ENCODE measurements at regions not wholly inside any gene's neighbourhood (a gene's known extent, or its start where the extent isn't known, plus 50 kb on each side); places are given as distances from the start of the nearest gene placed in this dataset.

- no peak for TF ChIP-seq CTCF (IDR thresholded peaks at IDR 0.05; ENCODE audit: low read depth, low read length, poor library complexity, severe bottlenecking)
- TF ChIP-seq EZH2phosphoT487 (IDR thresholded peaks at IDR 0.05; ENCODE audit: borderline replicate concordance, low read length), result no peak
- Histone ChIP-seq H3K9me2 (replicated peaks; ENCODE audit: control insufficient read depth, low read length) (no peaks in the 10 kb centered on the region), H3K27ac (ENCODE audit: low read depth, low read length) (no peak overlapping the region), H3K4me3 (ENCODE audit: low read length) (no peak overlapping the region), H4K20me1 (ENCODE audit: control insufficient read depth, insufficient read depth, low read depth, low read length) (no peaks in the 10 kb centered on the region), H3K36me3 (ENCODE audit: control insufficient read depth, low read length) (no peaks in the 10 kb centered on the region), H3K27me3 (ENCODE audit: control insufficient read depth, low read length) (no peaks in the 10 kb centered on the region), H3K4me1 (ENCODE audit: control insufficient read depth, low read length) (no peaks in the 10 kb centered on the region), H3F3A (ENCODE audit: control insufficient read depth, insufficient read depth) (no peaks in the 10 kb centered on the region), H3K4me2 (ENCODE audit: low read length) (no peak overlapping the region), H3K79me2 (ENCODE audit: control insufficient read depth, low read length) (peaks cover 18% of the 10 kb centered on the region), H3K9me3 (ENCODE audit: control insufficient read depth, insufficient read depth, low read length) (no peaks in the 10 kb centered on the region)
Observed at GRCh38 chr2:219720956-219721355, 93.5 kb downstream of the SLC4A3 start.

- no peaks in the 10 kb centered on the region for H3F3A ChIP-seq (ENCODE audit: control insufficient read depth, insufficient read depth)
- H3K9me3 ChIP-seq (ENCODE audit: control insufficient read depth, insufficient read depth, low read length), result no peaks in the 10 kb centered on the region
- TF ChIP-seq EZH2phosphoT487 (IDR thresholded peaks at IDR 0.05; ENCODE audit: borderline replicate concordance, low read length) (no peak), CTCF (IDR thresholded peaks at IDR 0.05; ENCODE audit: low read depth, low read length, poor library complexity, severe bottlenecking) (no peak)
- no peaks in the 10 kb centered on the region for H3K27me3 ChIP-seq (ENCODE audit: control insufficient read depth, low read length)
- H3K36me3 ChIP-seq (ENCODE audit: control insufficient read depth, low read length), result no peaks in the 10 kb centered on the region
- H3K4me3 ChIP-seq (ENCODE audit: low read length), result no peak overlapping the region
- H3K9me2 ChIP-seq (replicated peaks; ENCODE audit: control insufficient read depth, low read length), result no peaks in the 10 kb centered on the region
- H4K20me1 ChIP-seq (ENCODE audit: control insufficient read depth, insufficient read depth, low read depth, low read length), result no peaks in the 10 kb centered on the region
- H3K27ac ChIP-seq (ENCODE audit: low read depth, low read length), result no peak overlapping the region
- H3K4me1 ChIP-seq (ENCODE audit: control insufficient read depth, low read length), result no peaks in the 10 kb centered on the region
- H3K4me2 ChIP-seq (ENCODE audit: low read length), result no peak overlapping the region
- H3K79me2 ChIP-seq (ENCODE audit: control insufficient read depth, low read length), result peaks cover 20% of the 10 kb centered on the region
Observed at GRCh38 chr2:219722276-219722879, 94.9 kb downstream of the SLC4A3 start.

GRCh38 chr2:219723311-219723710, 95.9 kb downstream of the SLC4A3 start:
- Histone ChIP-seq H3K4me1 (ENCODE audit: control insufficient read depth, low read length) (no peaks in the 10 kb centered on the region), H3K9me2 (replicated peaks; ENCODE audit: control insufficient read depth, low read length) (no peaks in the 10 kb centered on the region), H3K4me3 (ENCODE audit: low read length) (no peak overlapping the region), H3K4me2 (ENCODE audit: low read length) (no peak overlapping the region), H4K20me1 (ENCODE audit: control insufficient read depth, insufficient read depth, low read depth, low read length) (no peaks in the 10 kb centered on the region), H3K27me3 (ENCODE audit: control insufficient read depth, low read length) (no peaks in the 10 kb centered on the region), H3K79me2 (ENCODE audit: control insufficient read depth, low read length) (peaks cover 17% of the 10 kb centered on the region), H3K9me3 (ENCODE audit: control insufficient read depth, insufficient read depth, low read length) (no peaks in the 10 kb centered on the region), H3K27ac (ENCODE audit: low read depth, low read length) (no peak overlapping the region), H3K36me3 (ENCODE audit: control insufficient read depth, low read length) (no peaks in the 10 kb centered on the region), H3F3A (ENCODE audit: control insufficient read depth, insufficient read depth) (no peaks in the 10 kb centered on the region)
- TF ChIP-seq EZH2phosphoT487 (IDR thresholded peaks at IDR 0.05; ENCODE audit: borderline replicate concordance, low read length) (no peak), CTCF (IDR thresholded peaks at IDR 0.05; ENCODE audit: low read depth, low read length, poor library complexity, severe bottlenecking) (no peak)
